HG03175 (cell line): ENCODE measurements at regions not wholly inside any gene's neighbourhood (a gene's known extent, or its start where the extent isn't known, plus 50 kb on each side); places are given as distances from the start of the nearest gene placed in this dataset.

Source experiments
- ATAC-seq: cut with Tn5 transposase; IDR thresholded peaks from one replicate; pipeline ENCODE4 v1.9.1; 2021; ENCODE audit warnings: mild to moderate bottlenecking, moderate library complexity; ENCODE audit not compliant: unreplicated experiment

GRCh38 chr4:175871774-175872405 is 59.8 kb upstream of the GPM6A start:
- no peak for ATAC-seq

- no peak for ATAC-seq
Measured at GRCh38 chr4:175873707-175874106, 61.6 kb upstream of the GPM6A start.

DNA sequence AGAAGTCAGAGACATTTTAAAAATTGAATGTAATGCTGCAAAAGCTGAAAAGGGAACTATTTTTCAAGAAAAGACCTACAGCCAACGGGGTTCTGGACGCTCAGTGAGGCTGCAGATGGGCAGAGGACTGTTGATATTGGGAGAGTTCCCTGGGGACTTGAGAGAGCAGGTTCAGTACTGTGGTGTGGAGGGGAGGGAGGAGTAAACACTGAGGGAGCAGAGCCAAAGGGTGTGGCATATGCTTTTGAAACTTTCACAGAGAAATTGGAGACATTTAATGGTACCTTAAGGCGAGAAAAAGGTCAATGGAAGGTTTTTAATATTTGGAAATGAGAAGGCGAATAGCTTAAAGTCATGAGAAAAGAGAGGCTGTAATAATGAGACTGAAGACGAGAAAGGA is 62.2 kb upstream of the GPM6A start:
- no peak for ATAC-seq

DNA sequence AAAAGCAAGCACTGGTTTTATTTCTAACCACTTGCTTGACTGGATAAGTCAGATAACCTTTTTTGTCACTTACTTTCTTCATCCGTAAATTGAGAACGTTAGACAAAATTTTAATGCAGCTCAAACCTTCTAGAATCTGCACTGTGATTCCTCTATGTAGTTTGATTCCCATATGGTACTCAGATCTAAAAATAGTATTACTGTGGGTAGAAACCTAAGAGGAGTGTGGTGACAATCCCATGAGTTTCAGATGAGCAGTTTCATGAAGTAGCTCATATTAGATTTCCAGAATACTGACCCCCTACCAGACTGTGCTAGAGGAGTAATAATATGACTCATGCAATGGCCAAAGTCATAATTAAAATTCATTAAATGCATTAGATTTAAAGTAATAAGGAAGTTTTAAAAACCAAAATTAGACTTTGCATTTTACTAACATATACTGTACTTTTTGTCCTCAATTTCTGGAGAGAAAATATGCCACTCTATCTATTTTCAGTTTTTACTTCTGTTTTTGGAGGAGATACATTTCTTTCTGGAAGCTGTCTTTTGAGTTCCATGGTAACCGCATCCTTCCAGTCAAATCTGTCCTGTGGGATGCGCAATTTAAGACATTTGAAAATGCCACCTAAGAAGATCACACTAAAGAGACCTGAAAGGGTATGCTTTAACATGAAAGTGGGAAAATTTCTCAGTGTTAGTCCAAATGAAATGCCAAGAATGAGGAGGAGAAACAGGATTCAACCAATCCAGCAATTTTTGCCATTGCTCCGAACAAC is 64.1 kb upstream of the GPM6A start:
- no peak for ATAC-seq

GRCh38 chr4:175882891-175883290 is 70.8 kb upstream of the GPM6A start:
- no peak for ATAC-seq

DNA sequence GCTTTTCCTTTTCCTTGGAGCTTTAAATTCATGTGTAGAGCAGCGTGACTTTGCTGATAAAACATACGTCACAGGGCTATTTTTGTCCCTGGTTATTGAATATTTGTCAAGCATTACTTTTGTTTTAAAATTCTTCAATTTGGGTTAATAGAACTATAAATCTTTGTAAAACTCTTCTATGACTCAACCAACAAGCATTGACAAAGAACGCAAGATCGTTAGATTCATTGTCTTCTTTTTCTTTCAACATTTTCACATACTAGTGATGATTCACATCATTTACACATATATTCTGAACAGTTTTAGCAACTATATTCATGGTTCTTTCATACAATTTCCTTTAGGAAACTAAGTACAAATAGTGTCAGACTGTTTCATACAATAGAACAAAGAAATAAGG is 72.0 kb upstream of the GPM6A start:
- no peak for ATAC-seq

GRCh38 chr4:175891231-175891630 is 79.2 kb upstream of the GPM6A start:
- no peak for ATAC-seq

DNA sequence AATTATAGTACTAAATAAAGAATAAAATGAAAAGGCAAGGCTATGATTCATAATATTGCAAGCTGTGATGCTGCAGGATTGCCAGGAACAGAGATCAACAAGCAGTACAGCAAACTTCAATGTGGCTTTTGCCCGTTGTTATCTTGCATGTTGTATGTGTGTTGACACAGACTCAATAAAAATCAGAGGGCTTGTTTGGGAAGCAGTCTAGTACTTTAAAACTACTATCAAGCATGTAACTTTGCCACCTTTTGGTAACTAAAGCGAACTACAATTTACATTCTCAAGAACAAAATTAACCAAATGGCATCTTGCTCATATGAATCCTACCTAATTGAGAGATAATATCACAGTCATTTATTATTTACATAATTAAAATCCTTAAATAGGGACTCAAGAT is 79.8 kb upstream of the GPM6A start:
- peak; percentile 57 for ATAC-seq

GRCh38 chr4:175905925-175906324 is 93.9 kb upstream of the GPM6A start:
- ATAC-seq: no peak

GRCh38 chr4:175906384-175906783 is 94.3 kb upstream of the GPM6A start:
- ATAC-seq: no peak

DNA sequence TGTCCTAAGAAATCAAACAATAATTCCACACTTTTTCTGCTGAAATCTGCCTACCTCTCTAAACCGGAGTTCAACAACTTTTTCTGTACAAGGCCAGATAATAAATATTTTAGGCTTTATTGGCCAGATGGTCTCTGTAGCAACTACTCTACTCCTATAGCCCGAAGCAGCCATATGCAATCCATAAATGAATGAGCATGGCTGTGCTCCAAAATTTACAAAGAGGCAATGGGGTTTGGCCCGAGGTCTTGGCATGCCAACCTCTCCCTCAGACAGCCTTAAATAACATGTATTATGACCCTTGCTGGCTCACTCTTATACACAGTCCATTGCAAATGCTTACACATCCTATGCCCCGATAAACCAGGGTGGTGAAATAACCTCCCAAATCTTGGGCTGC is 98.6 kb upstream of the GPM6A start:
- ATAC-seq: no peak

DNA sequence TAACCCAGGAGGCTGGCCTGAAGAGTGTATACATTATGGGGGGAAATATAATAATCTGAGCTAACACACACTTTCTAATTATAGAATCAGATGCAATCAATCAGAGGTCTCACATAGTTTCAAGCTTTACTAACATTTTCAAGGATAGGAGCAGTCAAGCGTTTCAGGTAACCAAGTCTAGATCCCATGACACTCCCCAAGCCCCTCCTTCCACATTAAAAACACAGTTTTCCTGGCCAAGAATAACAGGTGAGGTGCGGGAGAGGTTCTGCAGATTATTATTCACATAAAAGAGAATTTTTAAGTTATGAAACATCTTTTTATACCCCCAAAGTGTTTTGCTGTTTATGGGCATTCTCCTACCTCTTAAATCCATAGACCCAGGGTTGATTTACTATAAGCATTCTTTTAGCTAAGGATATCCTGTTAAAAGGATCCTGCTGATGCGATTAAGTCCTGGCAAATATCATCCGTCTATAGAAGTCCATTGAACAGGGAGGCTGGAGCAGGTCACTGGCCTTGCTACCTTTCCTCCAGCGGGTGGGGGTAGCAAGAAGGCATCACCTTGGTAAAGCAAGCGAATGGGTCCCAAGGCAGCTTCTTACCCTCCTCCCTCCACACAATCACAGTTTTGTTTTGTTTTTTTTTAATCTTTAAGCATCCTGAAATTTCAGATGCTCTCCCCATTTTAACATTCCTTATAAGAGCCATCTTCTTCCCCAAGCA is 104.7 kb upstream of the GPM6A start:
- ATAC-seq: no peak

GRCh38 chr4:175927121-175927520 is 115.1 kb upstream of the GPM6A start:
- ATAC-seq: peak; percentile 79

DNA sequence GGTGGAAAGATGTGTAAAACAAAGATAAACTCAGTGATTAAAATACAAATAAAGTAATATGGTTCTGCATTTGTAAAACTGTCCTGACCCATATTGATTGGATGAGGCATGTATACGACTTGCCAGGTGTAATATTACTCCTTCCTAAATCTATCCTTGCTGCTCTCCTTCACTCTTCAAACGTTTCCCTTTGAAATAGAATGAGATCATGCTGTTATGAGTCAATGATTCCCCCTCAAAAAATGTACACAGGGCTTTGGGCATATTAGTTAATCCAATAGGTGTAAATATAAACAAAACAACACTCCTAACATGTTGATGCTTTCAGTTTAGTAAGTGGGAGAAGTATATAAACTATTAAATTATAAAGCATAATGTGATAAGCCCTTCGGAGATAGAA is 117.4 kb upstream of the GPM6A start:
- ATAC-seq: no peak

DNA sequence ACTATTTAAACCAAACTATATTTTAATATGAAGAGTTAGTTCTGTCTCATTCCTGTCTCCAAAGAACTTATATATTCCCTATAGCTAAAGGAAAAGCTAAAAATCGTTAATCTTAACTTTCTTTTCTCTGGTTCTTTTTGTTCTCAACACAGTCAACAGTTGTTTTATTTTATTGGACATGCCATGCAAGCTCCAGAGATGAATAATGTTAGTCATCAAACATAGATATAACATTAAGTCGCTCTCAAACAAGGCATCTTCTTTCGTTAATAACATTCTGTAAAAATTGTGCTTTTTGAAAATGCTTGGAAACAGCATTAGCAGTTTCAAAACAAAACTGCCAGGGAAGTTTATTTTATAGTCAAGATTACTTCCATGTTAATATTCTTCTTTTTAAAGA is 117.9 kb upstream of the GPM6A start:
- ATAC-seq: no peak

- no peak for ATAC-seq
Measured at GRCh38 chr4:175930471-175930870, 118.4 kb upstream of the GPM6A start.

DNA sequence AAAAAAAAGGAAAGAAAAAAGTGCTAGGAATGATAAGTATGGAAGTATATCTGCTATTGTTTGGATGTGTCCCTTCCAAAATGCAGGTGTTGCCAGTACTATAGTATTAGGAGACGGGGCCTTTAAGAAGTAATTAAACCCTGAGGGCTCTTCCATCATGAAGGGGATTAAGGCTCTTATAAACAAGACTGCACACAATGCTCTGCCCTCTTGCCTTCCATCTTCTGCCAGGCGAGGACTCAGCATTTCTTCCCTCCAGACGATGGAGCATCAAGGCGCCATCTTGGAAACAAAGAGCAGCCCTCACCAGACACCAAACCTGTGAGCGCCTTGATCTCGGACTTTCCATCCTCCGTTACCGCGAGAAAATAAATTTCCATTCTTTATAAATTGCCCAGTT is 120.1 kb upstream of the GPM6A start:
- no peak for ATAC-seq

- ATAC-seq: no peak
Measured at GRCh38 chr4:175934506-175934905, 122.4 kb upstream of the GPM6A start.

GRCh38 chr4:175935016-175935661 is 123.1 kb upstream of the GPM6A start:
- no peak for ATAC-seq

GRCh38 chr4:175944126-175944910 is 121.3 kb upstream of the WDR17 start:
- no peak for ATAC-seq
